GM18858 (cell line): ENCODE measurements at regions not wholly inside any gene's neighbourhood (a gene's known extent, or its start where the extent isn't known, plus 50 kb on each side); places are given as distances from the start of the nearest gene placed in this dataset.

Experiments
- ATAC-seq: cut with Tn5 transposase; IDR thresholded peaks from one replicate; pipeline ENCODE4 v1.9.1; 2021; ENCODE audit not compliant: unreplicated experiment

DNA sequence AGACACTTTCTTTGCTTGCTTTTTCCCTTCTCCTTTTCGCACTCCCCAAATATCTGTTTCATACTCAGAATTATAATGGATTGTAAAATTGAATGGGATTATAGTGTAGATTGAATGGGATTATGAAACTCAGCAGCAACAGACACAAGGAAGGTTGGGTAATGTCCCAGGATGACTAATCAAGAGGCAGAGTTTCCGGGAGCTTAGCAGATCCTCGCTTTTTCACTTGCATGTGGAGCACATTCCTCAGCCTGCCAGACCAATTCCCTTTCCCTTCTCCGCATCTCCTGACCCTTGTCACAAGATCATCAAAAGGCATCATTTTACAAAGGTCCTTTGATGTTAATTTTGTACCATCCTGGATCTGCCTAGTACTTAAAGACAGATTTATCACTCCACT, 55.1 kb upstream of the SLC1A1 start:
- ATAC-seq, result no peak

DNA sequence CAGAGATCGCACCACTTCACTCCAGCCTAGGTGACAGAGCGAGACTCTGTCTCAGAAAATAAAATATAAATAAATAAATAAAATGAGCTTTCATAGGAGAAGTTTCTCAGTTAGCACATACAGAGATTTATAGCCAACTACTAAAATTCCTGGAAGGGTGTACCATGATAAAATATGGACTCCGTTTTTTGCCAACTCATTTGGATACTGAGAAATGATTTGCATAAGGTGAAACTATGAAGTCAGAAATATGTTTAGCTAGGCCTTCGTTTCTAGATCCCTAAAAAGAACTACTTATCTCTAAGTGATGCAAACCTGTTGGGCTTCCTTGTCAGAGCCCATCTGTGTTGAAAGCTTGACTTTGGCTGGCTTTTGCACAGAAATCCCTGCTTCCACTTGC, 56.9 kb upstream of the SLC1A1 start:
- ATAC-seq, result no peak

DNA sequence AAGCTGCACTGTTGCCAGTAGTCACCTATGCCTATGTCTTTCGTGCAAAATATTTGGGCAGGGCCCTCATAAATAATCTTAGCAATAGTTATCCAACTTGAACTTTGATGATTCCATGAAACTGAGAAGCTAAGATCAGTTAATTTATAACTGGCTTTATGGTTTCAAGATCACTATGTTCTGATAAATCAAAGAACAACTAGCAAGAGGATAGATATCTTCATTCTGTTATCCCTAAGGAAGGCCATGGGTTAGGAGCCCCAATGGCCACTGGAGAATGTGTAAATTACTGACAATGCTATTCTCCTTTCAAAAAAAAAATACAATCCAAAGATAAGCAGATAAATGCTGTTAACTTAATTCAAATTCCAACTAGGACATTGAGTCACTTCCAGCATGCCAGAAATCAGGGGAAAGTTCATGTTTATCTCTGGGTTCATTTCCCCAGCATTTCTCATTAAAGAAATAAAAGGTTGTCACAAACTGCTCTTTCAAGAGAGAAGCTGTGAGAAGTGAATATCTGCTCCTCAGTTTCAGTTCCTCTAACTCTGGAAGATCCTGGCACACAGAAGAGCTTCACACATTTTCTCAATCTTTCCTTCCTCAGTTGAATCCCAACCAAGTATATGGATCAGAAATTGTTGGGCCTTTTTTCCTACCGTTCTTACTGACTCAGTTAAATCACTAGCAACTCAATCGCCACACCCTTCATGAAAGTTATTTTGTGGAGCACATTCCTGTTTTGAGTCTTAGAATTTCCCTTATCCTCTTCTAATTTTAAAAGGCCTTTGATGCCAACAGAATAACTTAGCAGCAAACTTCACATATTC, 59.6 kb upstream of the SLC1A1 start:
- no peak for ATAC-seq

DNA sequence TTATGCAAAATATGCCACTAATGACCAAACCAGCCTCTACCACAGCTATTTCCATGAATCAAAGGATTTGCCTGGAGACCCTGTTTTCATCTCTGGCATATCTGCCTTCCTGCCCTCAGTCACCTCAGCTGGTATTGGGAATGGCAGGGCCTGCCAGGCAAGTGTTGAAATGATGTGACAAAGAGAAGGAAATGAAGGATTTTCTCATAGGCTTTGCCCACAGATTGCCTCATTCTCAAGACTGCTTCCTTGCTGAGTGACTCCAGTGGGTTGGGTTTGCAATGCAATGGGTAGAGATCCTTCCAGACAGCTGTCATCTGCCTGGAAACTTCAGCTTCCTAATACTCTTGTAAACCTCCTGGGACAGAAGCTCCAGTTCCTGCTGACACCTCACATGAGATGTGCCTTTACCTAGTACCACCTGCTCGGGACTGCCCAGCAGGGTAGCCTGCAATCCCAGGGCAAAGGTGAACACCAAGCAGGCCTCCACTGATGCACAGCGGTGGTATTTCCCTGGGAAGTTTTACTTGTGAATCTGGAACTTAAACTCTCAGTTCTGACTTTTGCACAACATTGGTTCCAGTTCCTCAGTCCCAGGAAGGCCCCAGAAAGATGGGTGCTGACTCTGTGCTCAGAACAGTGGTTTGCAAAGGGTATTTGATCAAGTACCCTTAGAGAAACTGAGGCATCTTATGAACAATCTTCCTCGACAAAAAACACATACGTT, 64.8 kb upstream of the SLC1A1 start:
- no peak for ATAC-seq

DNA sequence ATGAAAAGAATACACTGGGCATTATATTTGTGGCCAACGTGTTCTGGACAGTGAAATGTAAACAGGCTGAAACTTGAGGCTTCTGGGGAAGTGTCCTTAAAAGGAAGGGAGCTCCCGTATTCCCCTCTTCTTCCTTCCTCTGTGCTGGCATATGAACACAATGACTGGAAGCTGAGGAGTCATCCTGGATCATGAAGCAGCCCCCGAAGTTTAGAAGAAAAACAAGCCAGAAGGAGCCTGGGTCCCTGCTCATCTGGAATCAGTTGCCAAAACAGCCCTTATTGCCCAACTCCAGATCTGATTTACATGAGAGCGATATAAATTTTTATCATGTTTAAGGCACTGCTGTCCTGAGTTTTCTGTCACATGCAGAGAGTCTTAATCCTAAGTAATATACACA, 65.4 kb upstream of the SLC1A1 start:
- ATAC-seq, result no peak

DNA sequence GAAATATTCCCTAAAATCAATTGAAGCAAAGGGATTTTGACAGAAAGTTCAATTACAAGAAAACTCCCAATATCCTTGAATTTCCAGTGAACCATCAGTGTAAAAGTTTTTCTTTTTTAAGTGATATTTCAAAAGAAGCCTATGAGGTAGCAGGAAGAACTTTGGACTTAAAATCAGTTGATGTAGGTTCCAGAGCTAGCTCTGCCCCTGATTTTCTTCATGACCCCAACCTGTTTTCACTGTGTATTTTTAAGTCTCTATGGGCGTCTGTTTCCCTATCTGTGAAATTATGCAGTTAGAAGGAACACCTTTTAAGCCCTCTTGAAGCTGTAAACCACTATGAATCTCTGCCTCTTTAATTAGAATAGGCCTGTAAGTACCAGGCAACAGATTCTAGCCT, 66.2 kb upstream of the SLC1A1 start:
- no peak for ATAC-seq

DNA sequence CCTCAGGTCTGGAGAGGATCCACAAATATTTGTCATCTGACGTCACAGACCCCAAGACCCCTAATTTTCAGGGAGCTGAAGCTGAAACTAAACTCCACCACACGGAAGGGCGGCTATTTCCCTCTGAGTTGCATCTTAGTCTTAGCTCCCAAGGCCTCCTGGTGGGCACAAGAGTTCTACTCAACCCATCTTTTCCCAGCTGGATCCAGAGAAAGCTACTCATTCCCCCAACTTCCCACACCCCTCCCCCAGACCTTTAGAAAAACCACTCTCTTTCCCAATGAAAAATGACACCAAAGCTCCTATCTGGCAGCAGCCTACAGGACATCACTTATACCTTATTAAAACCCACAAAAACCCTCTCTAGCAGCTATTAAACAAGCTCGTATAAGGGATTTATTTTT, 67.1 kb upstream of the SLC1A1 start:
- no peak for ATAC-seq

DNA sequence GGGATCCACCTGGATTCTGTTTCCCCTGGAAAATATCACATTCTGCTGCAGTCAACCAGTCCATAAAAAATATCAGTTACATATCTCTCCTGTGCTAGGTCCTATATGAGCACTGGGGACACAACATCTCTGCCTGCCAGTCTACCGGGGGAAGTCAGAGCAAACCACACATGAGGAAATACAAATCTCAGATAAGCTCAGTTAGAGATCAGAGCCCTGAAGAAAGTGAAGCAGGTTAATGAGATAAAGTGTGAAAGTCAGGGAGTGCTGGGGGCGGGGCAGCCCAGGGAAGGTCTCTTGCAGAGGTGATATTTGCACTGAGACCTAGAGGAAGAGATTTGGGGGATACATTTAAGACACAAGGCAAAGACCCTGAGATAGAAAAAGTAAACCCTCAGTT, 67.8 kb upstream of the SLC1A1 start:
- ATAC-seq, result peak; percentile 70

DNA sequence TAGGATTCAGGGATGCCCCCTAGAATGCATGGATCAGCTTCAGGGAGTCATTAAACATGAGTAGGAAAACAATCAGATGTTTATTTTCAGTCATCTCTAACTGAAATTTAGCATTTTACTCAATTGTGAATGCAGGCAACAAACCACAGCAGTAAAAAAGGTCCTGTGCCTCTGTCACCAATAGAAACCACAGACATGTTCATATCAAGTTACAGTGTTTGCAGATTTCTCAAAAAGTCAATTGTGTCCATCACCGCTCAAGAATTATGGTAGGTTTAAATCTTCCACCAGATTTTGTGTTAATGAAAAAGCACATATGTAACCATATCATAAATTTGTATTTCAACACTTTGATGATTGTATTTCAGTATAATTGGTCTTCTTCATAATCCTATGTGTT, 68.4 kb upstream of the SLC1A1 start:
- no peak for ATAC-seq

DNA sequence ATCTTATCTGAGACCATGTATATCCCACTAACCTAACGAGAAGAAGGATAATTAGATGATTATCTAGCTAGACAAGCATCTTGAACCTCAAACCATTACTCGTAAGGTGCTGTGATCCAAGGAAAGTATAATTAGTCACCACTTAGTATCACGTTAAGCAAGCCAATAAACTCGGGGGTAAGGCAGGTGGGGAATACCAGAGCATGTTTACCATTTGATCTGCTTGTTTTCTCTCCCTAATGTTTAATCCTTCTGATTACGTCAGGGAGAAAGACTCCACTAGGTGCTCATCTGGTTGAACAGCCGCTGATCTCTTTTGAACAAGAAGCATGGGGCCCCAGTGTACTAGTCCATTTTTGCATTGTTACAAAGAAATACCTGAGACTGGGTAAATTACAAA, 69.9 kb upstream of the SLC1A1 start:
- no peak for ATAC-seq

DNA sequence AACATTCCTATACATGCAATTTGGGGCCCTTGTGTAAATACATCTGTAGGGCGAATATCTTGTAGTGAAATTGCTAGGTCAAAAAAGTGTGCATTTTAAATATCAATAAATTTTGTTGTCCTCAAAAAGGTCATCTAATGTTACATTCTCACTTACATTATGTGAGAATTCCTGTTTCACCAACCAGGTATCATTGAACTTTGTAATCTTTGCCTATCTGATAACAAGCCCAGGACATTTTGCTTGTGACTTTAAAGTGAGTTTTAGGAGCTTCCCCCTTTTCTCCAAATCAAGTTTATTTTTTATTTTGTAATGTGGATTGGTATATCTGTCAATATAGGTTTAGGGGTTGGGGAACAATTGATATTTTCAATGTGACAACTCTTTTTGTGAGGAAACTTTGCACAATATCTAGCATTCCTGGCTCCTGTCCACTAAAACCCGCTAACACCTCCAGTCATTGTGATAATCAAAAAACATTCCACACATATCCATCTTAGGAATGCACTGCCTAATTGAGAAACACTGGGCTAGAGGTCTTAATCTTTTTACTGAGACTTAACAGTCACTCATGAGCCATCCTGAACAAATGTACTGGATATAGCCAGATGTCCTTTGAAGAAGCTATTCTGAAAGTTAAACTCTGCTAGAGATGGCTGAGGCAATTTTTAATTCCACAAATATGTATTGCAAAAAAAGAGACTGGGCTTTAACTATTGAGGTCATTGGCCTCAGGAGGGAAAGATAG, 72.5 kb upstream of the SLC1A1 start:
- ATAC-seq, result no peak

DNA sequence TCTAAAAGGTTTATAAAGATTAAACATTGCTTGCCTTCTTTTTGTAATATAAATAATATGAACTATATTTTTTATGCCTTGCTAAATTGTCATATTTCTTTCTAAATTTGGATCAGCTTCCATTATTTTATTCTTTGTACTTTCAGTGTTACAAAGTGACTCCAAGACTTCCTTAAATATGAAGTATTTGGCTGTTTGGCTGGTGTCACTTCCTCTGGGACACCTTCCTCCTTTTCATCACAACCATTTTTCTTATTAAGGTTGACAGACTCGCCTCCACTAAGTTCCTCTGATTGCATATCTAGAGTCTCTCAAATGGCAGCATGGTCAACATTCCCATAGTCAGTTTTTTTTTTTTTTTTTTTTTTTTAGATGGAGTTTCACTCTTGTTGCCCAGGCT, 73.8 kb upstream of the SLC1A1 start:
- ATAC-seq, result no peak

DNA sequence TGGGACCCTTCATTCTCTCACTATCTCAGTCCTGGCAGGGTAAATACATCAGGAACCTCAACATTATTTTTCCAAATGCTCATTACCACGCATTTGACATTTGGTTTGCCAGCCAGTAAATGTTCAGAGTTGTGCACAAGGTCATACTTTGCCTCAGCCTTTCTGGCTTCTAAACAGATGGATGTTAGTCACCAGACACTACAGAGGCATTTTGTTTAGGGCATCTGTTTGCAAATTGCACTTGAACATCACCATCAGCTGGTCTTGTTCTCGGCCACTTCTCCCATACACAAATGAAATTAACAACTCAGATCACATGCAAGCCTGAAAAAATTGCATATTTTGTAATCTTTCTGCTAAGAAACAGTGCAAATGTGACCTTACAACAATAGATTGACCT, 75.0 kb upstream of the SLC1A1 start:
- ATAC-seq, result no peak

DNA sequence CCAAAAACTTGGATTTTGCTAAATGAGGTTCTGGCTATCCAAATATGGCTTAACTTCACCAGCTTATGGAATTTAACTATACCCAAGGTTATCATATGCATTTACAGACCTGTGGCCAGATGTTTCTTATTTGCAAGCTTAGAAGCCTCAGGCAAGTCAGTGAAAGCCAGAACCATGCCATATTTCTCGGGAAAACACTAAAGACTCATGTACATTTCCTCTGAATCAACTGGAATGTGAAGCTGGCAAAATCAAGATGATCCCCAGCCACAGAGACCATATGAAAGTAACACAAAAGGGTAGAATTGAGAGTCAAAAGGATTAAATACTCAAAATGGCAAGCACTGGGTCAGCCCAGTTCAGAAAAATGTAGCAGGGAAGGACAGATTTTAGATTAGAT, 76.4 kb upstream of the SLC1A1 start:
- ATAC-seq, result no peak

DNA sequence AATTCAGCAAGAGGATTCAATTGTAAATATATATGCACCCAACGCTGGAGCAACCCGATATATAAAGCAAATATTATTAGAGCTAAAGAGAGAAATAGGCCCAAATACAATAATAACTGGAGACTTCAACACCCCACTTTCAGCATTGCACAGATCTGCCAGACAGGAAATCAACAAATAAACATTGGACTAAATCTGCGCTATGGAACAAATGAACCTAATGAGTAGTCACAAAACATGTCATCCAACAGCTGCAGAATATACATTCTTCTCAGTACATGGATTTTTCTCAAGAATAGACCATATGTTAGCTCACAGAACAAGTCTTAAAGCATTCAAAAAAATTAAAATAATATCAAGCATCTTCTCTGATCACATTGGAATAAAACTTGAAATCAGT, 86.1 kb upstream of the SLC1A1 start:
- no peak for ATAC-seq

DNA sequence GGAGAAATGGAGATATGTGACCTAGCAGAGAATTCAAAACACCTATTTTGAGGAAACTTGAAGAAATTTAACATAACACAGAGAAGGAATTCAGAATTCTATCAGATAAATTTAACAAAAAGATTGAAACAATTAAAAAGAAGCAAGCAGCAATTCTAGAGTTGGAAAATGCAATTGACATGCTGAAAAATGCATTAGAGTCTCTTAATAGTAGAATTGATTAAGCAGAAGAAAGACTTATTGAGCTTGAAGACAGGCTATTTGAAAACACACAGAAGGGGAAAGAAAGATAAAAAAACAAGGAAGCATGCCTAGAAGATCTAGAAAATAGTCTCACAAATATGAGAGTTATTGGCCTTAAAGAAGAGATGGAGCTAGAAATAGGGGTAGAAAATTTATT, 87.8 kb upstream of the SLC1A1 start:
- ATAC-seq, result no peak

DNA sequence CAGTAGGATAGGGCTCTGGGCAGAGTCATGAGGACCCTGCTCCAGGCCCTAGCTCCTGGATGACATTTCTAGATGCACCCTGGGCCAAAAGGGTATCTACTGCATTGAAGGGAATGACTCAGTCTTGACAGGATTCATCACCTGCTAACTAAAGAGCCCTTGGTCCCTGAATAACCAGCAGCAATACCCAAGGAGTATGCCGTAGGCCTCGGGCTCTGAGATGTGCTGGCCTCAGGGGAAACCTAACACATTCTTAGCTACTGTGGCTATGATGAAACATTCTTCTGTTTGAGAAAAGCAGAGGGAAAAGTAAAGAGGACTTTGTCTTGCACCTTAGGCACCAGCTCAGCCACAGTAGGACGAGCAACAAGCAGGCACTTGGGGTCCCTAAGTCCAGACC, 89.5 kb upstream of the SLC1A1 start:
- ATAC-seq, result no peak

DNA sequence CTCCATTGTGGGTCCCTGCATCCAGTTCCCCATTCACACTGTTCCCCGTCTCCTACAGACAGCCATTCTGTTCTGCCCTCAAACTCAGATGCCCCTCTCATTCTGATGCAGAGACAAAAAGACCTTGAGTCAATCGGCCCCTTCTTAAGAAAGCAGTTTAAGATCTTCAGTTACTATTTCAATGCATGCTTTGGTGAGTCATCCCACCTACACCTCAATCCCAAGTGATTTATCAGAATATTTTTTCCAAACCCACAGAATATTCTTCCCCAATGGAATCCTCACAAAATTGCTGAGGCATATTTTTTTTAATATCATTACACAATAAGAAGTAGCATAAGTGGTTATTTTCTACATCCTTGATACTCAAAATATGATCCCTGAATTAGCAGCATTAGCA, 92.4 kb upstream of the SLC1A1 start:
- no peak for ATAC-seq

DNA sequence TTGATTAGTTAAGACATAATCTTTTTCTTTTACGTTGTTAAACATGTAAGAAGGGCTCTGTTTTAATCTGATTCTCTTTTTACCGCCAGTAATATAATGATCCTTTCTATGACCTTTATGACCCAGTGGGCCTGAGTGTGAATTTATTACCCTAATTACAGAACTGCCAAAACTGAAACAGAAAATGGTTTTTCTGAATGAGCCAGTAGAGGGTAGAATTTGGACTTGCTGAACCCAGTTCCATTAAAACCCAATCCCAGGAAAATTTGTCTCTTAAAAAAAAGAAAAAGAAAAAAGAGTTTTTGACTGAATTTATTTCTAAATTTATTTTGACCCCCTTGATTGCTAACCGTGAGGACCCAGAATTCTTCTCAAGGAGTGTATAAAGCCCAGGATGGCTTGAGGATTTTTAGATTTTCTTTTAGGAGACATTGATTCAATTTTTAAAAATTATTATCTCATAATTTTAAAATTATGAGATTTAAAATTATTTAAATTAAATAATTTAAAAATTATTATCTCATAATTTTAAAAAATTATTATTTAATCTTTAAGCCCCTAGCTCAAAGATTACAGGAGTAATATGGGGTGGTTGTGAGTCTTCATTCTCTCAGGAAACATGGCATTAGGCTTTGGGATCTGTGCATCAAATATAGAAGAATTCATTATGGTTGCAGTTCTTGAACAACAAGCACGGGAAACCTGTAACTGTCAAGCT, 94.1 kb upstream of the GLIS3 start:
- no peak for ATAC-seq

DNA sequence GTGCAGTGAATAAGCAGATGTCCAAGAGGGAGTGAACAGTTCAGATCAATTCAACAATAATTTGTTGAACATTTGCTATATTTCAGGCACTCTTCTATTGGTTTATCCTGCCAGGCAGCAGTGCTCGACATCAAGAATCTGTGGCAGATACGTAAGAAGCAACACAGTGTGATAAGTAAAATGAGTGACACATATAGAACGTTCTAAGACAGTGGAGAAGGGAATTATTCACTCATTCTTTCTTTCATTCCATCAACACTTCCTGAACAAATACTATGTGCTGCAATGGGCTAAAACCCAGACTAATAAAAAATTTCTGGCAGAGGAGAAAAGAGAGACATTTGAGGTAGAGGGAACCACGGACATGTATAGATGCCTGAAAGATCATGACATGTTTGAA, 89.9 kb upstream of the GLIS3 start:
- ATAC-seq, result no peak

DNA sequence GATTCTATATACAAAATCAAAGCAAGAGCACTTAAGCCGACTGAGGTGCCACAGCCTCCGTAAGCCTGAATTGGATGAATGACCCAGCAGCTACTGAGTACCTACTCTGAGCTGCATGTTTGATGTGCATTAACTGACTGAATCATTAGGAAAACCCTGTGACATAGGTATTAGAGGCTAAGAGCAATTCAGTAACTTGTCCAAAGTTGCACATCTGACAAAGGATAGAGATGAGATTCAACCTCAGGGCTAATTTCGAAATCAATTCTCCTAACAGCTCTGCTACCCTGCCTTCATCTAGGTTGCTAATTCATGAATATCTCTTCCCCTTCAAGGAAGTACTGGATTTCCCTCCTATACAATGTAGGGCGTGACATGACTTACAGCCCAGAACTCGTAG, 89.1 kb upstream of the GLIS3 start:
- no peak for ATAC-seq
